GM23248 (cell line): ENCODE measurements at regions not wholly inside any gene's neighbourhood (a gene's known extent, or its start where the extent isn't known, plus 50 kb on each side); places are given as distances from the start of the nearest gene placed in this dataset.

Experiments used
- DNase-seq: peaks from one replicate; pipeline ENCODE4 v3.0.0-alpha.2; 2015
- H2AFZ ChIP-seq: fragments of 200-600 bp; sonication (generic); 2 replicates; pipeline ENCODE4 v1.6.1; 2016; ENCODE audit warnings: antibody characterized with exemption
- H3F3A ChIP-seq: fragments of 200-600 bp; sonication (generic); 2 replicates; pipeline ENCODE4 v1.6.1; 2016; ENCODE audit warnings: mild to moderate bottlenecking, antibody characterized with exemption, mixed run types; ENCODE audit not compliant: insufficient read depth
- H3K27ac ChIP-seq: fragments of 200-600 bp; sonication (generic); 2 replicates; pipeline ENCODE4 v1.5.1; 2016; ENCODE audit warnings: mild to moderate bottlenecking
- H3K27me3 ChIP-seq: fragments of 200-600 bp; sonication (generic); replicated peaks from 2 replicates; pipeline ENCODE4 v1.6.1; 2016; ENCODE audit warnings: mild to moderate bottlenecking; ENCODE audit not compliant: insufficient read depth
- H3K36me3 ChIP-seq: fragments of 200-600 bp; sonication (generic); 2 replicates; pipeline ENCODE4 v1.6.1; 2016; ENCODE audit warnings: low read depth, mild to moderate bottlenecking
- H3K4me1 ChIP-seq: fragments of 200-600 bp; sonication (generic); 2 replicates; pipeline ENCODE4 v1.6.1; 2016; ENCODE audit warnings: mild to moderate bottlenecking; ENCODE audit not compliant: insufficient read depth
- H3K4me2 ChIP-seq: fragments of 200-600 bp; sonication (generic); one replicate; pipeline ENCODE4 v1.6.1; 2016; ENCODE audit warnings: mild to moderate bottlenecking; ENCODE audit not compliant: unreplicated experiment
- H3K4me3 ChIP-seq: fragments of 200-600 bp; sonication (generic); 2 replicates; pipeline ENCODE4 v1.5.1; 2016; ENCODE audit warnings: mild to moderate bottlenecking
- H3K79me2 ChIP-seq: fragments of 200-600 bp; sonication (generic); 2 replicates; pipeline ENCODE4 v1.6.1; 2016; ENCODE audit warnings: mild to moderate bottlenecking; ENCODE audit not compliant: insufficient read depth
- H3K9ac ChIP-seq: fragments of 200-600 bp; sonication (generic); 2 replicates; pipeline ENCODE4 v1.6.1; 2016; ENCODE audit warnings: mild to moderate bottlenecking
- H3K9me2 ChIP-seq: fragments of 200-600 bp; sonication (generic); 2 replicates; pipeline ENCODE4 v1.6.1; 2016; ENCODE audit warnings: mixed run types, mild to moderate bottlenecking, moderate library complexity; ENCODE audit not compliant: insufficient read depth
- H3K9me3 ChIP-seq: fragments of 200-600 bp; sonication (generic); one replicate; pipeline ENCODE4 v1.6.1; 2017; ENCODE audit warnings: low read depth
- H4K20me1 ChIP-seq: fragments of 200-600 bp; sonication (generic); 2 replicates; pipeline ENCODE4 v1.6.0; 2016; ENCODE audit not compliant: insufficient read depth
- EZH2 ChIP-seq: fragments of 200-600 bp; sonication (generic); IDR thresholded peaks from 2 replicates; pipeline ENCODE4 v1.6.1; 2018; ENCODE audit warnings: antibody characterized with exemption, mild to moderate bottlenecking; ENCODE audit not compliant: insufficient read depth, poor library complexity, severe bottlenecking
- EZH2phosphoT487 ChIP-seq: fragments of 200-600 bp; sonication (generic); IDR thresholded peaks from 2 replicates; pipeline ENCODE4 v1.6.1; 2018; ENCODE audit warnings: antibody characterized with exemption, moderate library complexity, mild to moderate bottlenecking, low read depth; ENCODE audit not compliant: insufficient read depth
- WGBS, 2 experiments: methylation state at CpG; one replicate each; pipeline ENCODE4 v1.1.6; 2015 to 2017; ENCODE audit warnings: low lambda C conversion rate in 2 of 2, low coverage in 1 of 2; ENCODE audit errors: missing lambda C conversion rate in 2 of 2; 5-methylcytosine and 5-hydroxymethylcytosine counted together
- in situ Hi-C: fragments of 300-500 bp; cut with MboI; formaldehyde crosslinking; loops from 2 replicates; pipeline ENCODE4 v1.15.0; 2020

DNA sequence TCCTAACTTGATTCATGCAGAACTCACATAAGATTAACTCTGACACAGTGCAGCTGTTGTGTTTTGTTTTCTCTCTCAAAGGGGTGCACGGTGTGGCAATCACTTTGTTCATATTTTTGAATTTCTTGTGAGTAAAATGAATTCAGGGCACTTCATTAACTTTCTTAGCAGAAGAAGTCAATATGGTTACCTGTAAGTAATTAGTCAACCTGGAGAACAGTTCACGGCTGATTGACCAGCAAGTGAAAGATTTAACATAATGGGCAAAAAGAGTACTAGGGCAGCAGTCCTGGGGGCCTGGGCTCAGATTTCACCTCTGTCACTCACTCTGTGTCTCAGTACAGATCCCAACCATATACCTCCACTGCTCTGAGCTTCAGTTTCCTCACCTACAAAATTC lies 102.4 kb upstream of the SPTLC3 start:
- H3K4me2 ChIP-seq: no peak overlapping the region
- H3K79me2 ChIP-seq: no peaks in the 10 kb centered on the region
- TF ChIP-seq EZH2 (no peak), EZH2phosphoT487 (no peak)
- H3K36me3 ChIP-seq: no peaks in the 10 kb centered on the region
- in situ Hi-C loops: no loop called here
- no peaks in the 10 kb centered on the region for H3K9me2 ChIP-seq
- no peak overlapping the region for H3K4me3 ChIP-seq
- H3K4me1 ChIP-seq: no peaks in the 10 kb centered on the region
- no peaks in the 10 kb centered on the region for H3F3A ChIP-seq
- no peaks in the 10 kb centered on the region for H3K9me3 ChIP-seq
- no peak overlapping the region for H2AFZ ChIP-seq
- H3K9ac ChIP-seq: no peak overlapping the region
- H4K20me1 ChIP-seq: no peaks in the 10 kb centered on the region
- 47 to 49% methylated on average over 2 of the region's 2 CpGs for WGBS, 2 experiments
- no peaks in the 10 kb centered on the region for H3K27me3 ChIP-seq
- H3K27ac ChIP-seq: no peak overlapping the region
- no peak for DNase-seq

DNA sequence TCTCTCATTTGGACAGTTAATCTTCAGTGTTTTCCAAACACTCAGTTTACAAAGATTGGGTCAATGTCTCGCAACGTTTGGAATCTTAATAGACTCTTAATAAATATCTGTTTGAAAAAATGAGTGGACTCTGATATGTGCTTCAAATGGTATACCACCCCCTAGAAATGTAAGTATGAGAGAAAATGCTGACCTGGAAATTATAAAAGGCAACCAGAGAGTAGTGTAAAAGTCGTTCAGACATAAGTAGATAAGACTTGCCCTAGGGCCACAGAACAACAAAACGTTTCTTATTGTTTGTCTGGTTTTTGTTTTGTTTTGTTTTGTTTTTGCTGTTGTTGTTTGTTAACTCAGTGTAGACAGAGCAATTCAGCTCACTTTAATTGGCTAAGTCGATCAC lies 97.4 kb upstream of the SPTLC3 start:
- Histone ChIP-seq H3K4me3 (no peak overlapping the region), H3K27me3 (peaks cover 19% of the 10 kb centered on the region), H3K4me1 (no peaks in the 10 kb centered on the region), H3K9ac (no peak overlapping the region), H4K20me1 (no peaks in the 10 kb centered on the region), H3K9me2 (no peaks in the 10 kb centered on the region), H3K4me2 (no peak overlapping the region), H3K79me2 (no peaks in the 10 kb centered on the region), H3K36me3 (no peaks in the 10 kb centered on the region), H3K27ac (no peak overlapping the region), H3K9me3 (no peaks in the 10 kb centered on the region), H2AFZ (no peak overlapping the region), H3F3A (no peaks in the 10 kb centered on the region)
- no peak for DNase-seq
- TF ChIP-seq EZH2 (no peak), EZH2phosphoT487 (no peak)
- 29 to 40% methylated on average over 5 of the region's 5 CpGs for WGBS, 2 experiments
- in situ Hi-C loops: no loop called here

GRCh38 chr20:12913781-12914443 lies 94.9 kb upstream of the SPTLC3 start:
- Histone ChIP-seq H3F3A (no peaks in the 10 kb centered on the region), H3K4me3 (no peak overlapping the region), H3K4me1 (no peaks in the 10 kb centered on the region), H3K27me3 (peaks cover 19% of the 10 kb centered on the region), H2AFZ (no peak overlapping the region), H3K79me2 (no peaks in the 10 kb centered on the region), H3K36me3 (no peaks in the 10 kb centered on the region), H3K27ac (no peak overlapping the region), H3K4me2 (no peak overlapping the region), H3K9ac (no peak overlapping the region), H4K20me1 (no peaks in the 10 kb centered on the region), H3K9me3 (no peaks in the 10 kb centered on the region), H3K9me2 (no peaks in the 10 kb centered on the region)
- 48% methylated on average over 2 of the region's 2 CpGs for WGBS, 2 experiments
- DNase-seq: no peak
- TF ChIP-seq EZH2 (no peak), EZH2phosphoT487 (no peak)
- in situ Hi-C loops: no loop called here

GRCh38 chr20:12914804-12915203 lies 94.0 kb upstream of the SPTLC3 start:
- Histone ChIP-seq H3K9me2 (no peaks in the 10 kb centered on the region), H3K4me1 (no peaks in the 10 kb centered on the region), H3K36me3 (no peaks in the 10 kb centered on the region), H3K4me2 (no peak overlapping the region), H3K9ac (no peak overlapping the region), H3K27ac (no peak overlapping the region), H2AFZ (no peak overlapping the region), H3K27me3 (peaks cover 19% of the 10 kb centered on the region), H3K9me3 (no peaks in the 10 kb centered on the region), H3F3A (no peaks in the 10 kb centered on the region), H4K20me1 (no peaks in the 10 kb centered on the region), H3K4me3 (no peak overlapping the region), H3K79me2 (no peaks in the 10 kb centered on the region)
- TF ChIP-seq EZH2 (no peak), EZH2phosphoT487 (no peak)
- WGBS, 2 experiments: 15 to 19% methylated on average over 4 of the region's 4 CpGs
- in situ Hi-C loops: no loop called here
- DNase-seq: no peak

- no peaks in the 10 kb centered on the region for H4K20me1 ChIP-seq
- TF ChIP-seq EZH2 (no peak), EZH2phosphoT487 (no peak)
- no peak overlapping the region for H3K9ac ChIP-seq
- in situ Hi-C loops: no loop called here
- no peaks in the 10 kb centered on the region for H3K9me3 ChIP-seq
- DNase-seq: peak; percentile 5
- H3K4me3 ChIP-seq: no peak overlapping the region
- no peaks in the 10 kb centered on the region for H3K36me3 ChIP-seq
- no peaks in the 10 kb centered on the region for H3K4me1 ChIP-seq
- H3F3A ChIP-seq: no peaks in the 10 kb centered on the region
- peaks cover 35% of the 10 kb centered on the region for H3K27me3 ChIP-seq
- no peak overlapping the region for H2AFZ ChIP-seq
- H3K4me2 ChIP-seq: no peak overlapping the region
- no peaks in the 10 kb centered on the region for H3K9me2 ChIP-seq
- no peaks in the 10 kb centered on the region for H3K79me2 ChIP-seq
- no peak overlapping the region for H3K27ac ChIP-seq
- 86 to 90% methylated on average over 1 of the region's 1 CpG for WGBS, 2 experiments
Measured at GRCh38 chr20:12916699-12917098, 92.1 kb upstream of the SPTLC3 start.
